Ishikawa (cell line): ENCODE measurements at regions not wholly inside any gene's neighbourhood (a gene's known extent, or its start where the extent isn't known, plus 50 kb on each side); places are given as distances from the start of the nearest gene placed in this dataset.

Source experiments
- CEBPB ChIP-seq: IDR thresholded peaks from 2 replicates; pipeline ENCODE4 v1.6.1; 2012
- CREB1 ChIP-seq: IDR thresholded peaks from 2 replicates; pipeline ENCODE4 v1.6.1; 2012; ENCODE audit warnings: low read depth
- EGR1 ChIP-seq: IDR thresholded peaks from 2 replicates; pipeline ENCODE4 v1.6.1; 2012
- EP300 ChIP-seq: IDR thresholded peaks from 2 replicates; pipeline ENCODE4 v1.6.1; 2012; ENCODE audit warnings: borderline replicate concordance
- FOXM1 ChIP-seq: IDR thresholded peaks from 2 replicates; pipeline ENCODE4 v1.6.1; 2012; ENCODE audit warnings: low read depth, borderline replicate concordance
- MAX ChIP-seq: IDR thresholded peaks from 2 replicates; pipeline ENCODE4 v1.6.1; 2012
- NFIC ChIP-seq: IDR thresholded peaks from 2 replicates; pipeline ENCODE4 v1.6.1; 2012
- RAD21 ChIP-seq: IDR thresholded peaks from 2 replicates; pipeline ENCODE4 v1.6.1; 2012; ENCODE audit warnings: low read depth
- REST ChIP-seq: IDR thresholded peaks from 2 replicates; pipeline ENCODE4 v1.6.1; 2012; ENCODE audit warnings: low read depth, mild to moderate bottlenecking
- TAF1 ChIP-seq: IDR thresholded peaks from 2 replicates; pipeline ENCODE4 v1.6.1; 2012; ENCODE audit warnings: low read depth, mild to moderate bottlenecking
- TCF12 ChIP-seq: IDR thresholded peaks from 2 replicates; pipeline ENCODE4 v1.6.1; 2012; ENCODE audit warnings: low read depth
- TEAD4 ChIP-seq: IDR thresholded peaks from 2 replicates; pipeline ENCODE4 v1.6.1; 2012
- USF1 ChIP-seq: IDR thresholded peaks from 2 replicates; pipeline ENCODE4 v1.6.1; 2012
- YY1 ChIP-seq: IDR thresholded peaks from 2 replicates; pipeline ENCODE4 v1.6.1; 2012; ENCODE audit warnings: low read depth
- ZBTB7A ChIP-seq: IDR thresholded peaks from 2 replicates; pipeline ENCODE4 v1.6.1; 2012; ENCODE audit warnings: low read depth

- TF ChIP-seq FOXM1 (no peak), REST (peak; percentile 94), RAD21 (peak; percentile 44; the same call in 1 of the 2 replicates)
Measured at GRCh38 chr1:17919525-17920439, 164.6 kb downstream of the ACTL8 start.

- TF ChIP-seq EGR1, result no peak
Measured at GRCh38 chr1:17920881-17921640, 165.9 kb downstream of the ACTL8 start.

GRCh38 chr1:17922833-17923232 lies 167.7 kb downstream of the ACTL8 start:
- TF ChIP-seq TAF1, result no peak
- peak; percentile 61 for TF ChIP-seq RAD21
- TF ChIP-seq CEBPB, result no peak

- TF ChIP-seq FOXM1, result no peak
Measured at GRCh38 chr1:17923666-17924065, 168.5 kb downstream of the ACTL8 start.

- TF ChIP-seq TAF1 (no peak), TCF12 (no peak), CREB1 (no peak), EGR1 (no peak), MAX (no peak), CEBPB (no peak), EP300 (no peak), USF1 (peak; percentile 25; the same call in 1 of the 2 replicates)
Measured at GRCh38 chr1:17924578-17924977, 169.4 kb downstream of the ACTL8 start.

- TF ChIP-seq MAX (no peak), USF1 (no peak), FOXM1 (no peak)
Measured at GRCh38 chr1:17925290-17926237, 170.4 kb downstream of the ACTL8 start.

GRCh38 chr1:17926906-17927305 lies 171.8 kb downstream of the ACTL8 start:
- TF ChIP-seq ZBTB7A, result no peak

- TF ChIP-seq FOXM1 (no peak), ZBTB7A (no peak), TCF12 (no peak), TAF1 (no peak), RAD21 (no peak), EGR1 (no peak), USF1 (no peak), YY1 (no peak), CREB1 (no peak), EP300 (no peak), MAX (no peak), REST (no peak), NFIC (no peak), CEBPB (no peak), TEAD4 (no peak)
Measured at GRCh38 chr1:17927952-17928351, 172.8 kb downstream of the ACTL8 start.
